ENCODE measurements at regions not wholly inside any gene's neighbourhood (a gene's known extent, or its start where the extent isn't known, plus 50 kb on each side); places are given as distances from the start of the nearest gene placed in this dataset.
"Not testable (repeated sequence)": the region's sequence is repeated elsewhere in the genome, so short reads cannot be mapped to it uniquely, and the experiment has no call there.

- H3K27me3 Mint-ChIP-seq, result peaks cover 3% of the 10 kb centered on the region
- peaks cover 25% of the 10 kb centered on the region for H3K4me1 Mint-ChIP-seq (ENCODE audit: unreplicated experiment)
- H3K27ac Mint-ChIP-seq, result no peak overlapping the region
- H3K36me3 Mint-ChIP-seq, result no peaks in the 10 kb centered on the region
- DNase-seq (ENCODE audit: extremely low spot score, unreplicated experiment), result no peak
- no peak overlapping the region for H3K4me3 Mint-ChIP-seq
- peaks cover 8% of the 10 kb centered on the region for H3K9me3 Mint-ChIP-seq
- no peak for TF ChIP-seq CTCF (conservative IDR thresholded peaks at IDR 0.05)
Measured at GRCh38 chr15:69873807-69874206, 223.9 kb downstream of the TLE3 start.

- H3K36me3 Mint-ChIP-seq, result no peaks in the 10 kb centered on the region
- no peak for DNase-seq (ENCODE audit: extremely low spot score, unreplicated experiment)
- no peak for TF ChIP-seq CTCF (conservative IDR thresholded peaks at IDR 0.05)
- H3K4me3 Mint-ChIP-seq, result no peak overlapping the region
- H3K27ac Mint-ChIP-seq, result no peak overlapping the region
- peaks cover 8% of the 10 kb centered on the region for H3K9me3 Mint-ChIP-seq
- peaks cover 21% of the 10 kb centered on the region for H3K4me1 Mint-ChIP-seq (ENCODE audit: unreplicated experiment)
- peaks cover 6% of the 10 kb centered on the region for H3K27me3 Mint-ChIP-seq
Measured at GRCh38 chr15:69874321-69874720, 223.4 kb downstream of the TLE3 start.

GRCh38 chr15:69876064-69876940, 221.4 kb downstream of the TLE3 start:
- peaks cover 11% of the 10 kb centered on the region for H3K4me1 Mint-ChIP-seq (ENCODE audit: unreplicated experiment)
- no peak for DNase-seq (ENCODE audit: extremely low spot score, unreplicated experiment)
- H3K36me3 Mint-ChIP-seq, result no peaks in the 10 kb centered on the region
- no peak overlapping the region for H3K4me3 Mint-ChIP-seq
- H3K27ac Mint-ChIP-seq, result no peak overlapping the region
- peaks cover 3% of the 10 kb centered on the region for H3K27me3 Mint-ChIP-seq
- peaks cover 8% of the 10 kb centered on the region for H3K9me3 Mint-ChIP-seq
- TF ChIP-seq CTCF (conservative IDR thresholded peaks at IDR 0.05), result no peak

GRCh38 chr15:69879963-69880362, 217.8 kb downstream of the TLE3 start:
- H3K4me3 Mint-ChIP-seq; H3K27ac Mint-ChIP-seq; H3K9me3 Mint-ChIP-seq; DNase-seq (ENCODE audit: extremely low spot score, unreplicated experiment); H3K36me3 Mint-ChIP-seq: not testable (repeated sequence)
- peaks cover 11% of the 10 kb centered on the region for H3K27me3 Mint-ChIP-seq
- H3K4me1 Mint-ChIP-seq (ENCODE audit: unreplicated experiment), result peaks cover 12% of the 10 kb centered on the region

- no peak for TF ChIP-seq CTCF (conservative IDR thresholded peaks at IDR 0.05)
- H3K4me3 Mint-ChIP-seq, result no peak overlapping the region
- H3K27me3 Mint-ChIP-seq, result peaks cover 16% of the 10 kb centered on the region
- H3K27ac Mint-ChIP-seq, result no peak overlapping the region
- peaks cover 3% of the 10 kb centered on the region for H3K36me3 Mint-ChIP-seq
- DNase-seq (ENCODE audit: extremely low spot score, unreplicated experiment), result no peak
- peaks cover 20% of the 10 kb centered on the region for H3K4me1 Mint-ChIP-seq (ENCODE audit: unreplicated experiment)
- peaks cover 5% of the 10 kb centered on the region for H3K9me3 Mint-ChIP-seq
Measured at GRCh38 chr15:69880571-69881301, 217.0 kb downstream of the TLE3 start.

- Mint-ChIP-seq H3K4me1 (ENCODE audit: unreplicated experiment) (peaks cover 22% of the 10 kb centered on the region), H3K4me3 (no peak overlapping the region), H3K27ac (no peak overlapping the region), H3K36me3 (peaks cover 3% of the 10 kb centered on the region), H3K9me3 (peaks cover 5% of the 10 kb centered on the region), H3K27me3 (peaks cover 21% of the 10 kb centered on the region)
- TF ChIP-seq CTCF (conservative IDR thresholded peaks at IDR 0.05), result no peak
- DNase-seq (ENCODE audit: extremely low spot score, unreplicated experiment), result no peak
Measured at GRCh38 chr15:69881302-69881670, 216.4 kb downstream of the TLE3 start.

Measured in type B pancreatic cell (in vitro differentiated cells).